ENCODE measurements at regions not wholly inside any gene's neighbourhood (a gene's known extent, or its start where the extent isn't known, plus 50 kb on each side); places are given as distances from the start of the nearest gene placed in this dataset.

DNA sequence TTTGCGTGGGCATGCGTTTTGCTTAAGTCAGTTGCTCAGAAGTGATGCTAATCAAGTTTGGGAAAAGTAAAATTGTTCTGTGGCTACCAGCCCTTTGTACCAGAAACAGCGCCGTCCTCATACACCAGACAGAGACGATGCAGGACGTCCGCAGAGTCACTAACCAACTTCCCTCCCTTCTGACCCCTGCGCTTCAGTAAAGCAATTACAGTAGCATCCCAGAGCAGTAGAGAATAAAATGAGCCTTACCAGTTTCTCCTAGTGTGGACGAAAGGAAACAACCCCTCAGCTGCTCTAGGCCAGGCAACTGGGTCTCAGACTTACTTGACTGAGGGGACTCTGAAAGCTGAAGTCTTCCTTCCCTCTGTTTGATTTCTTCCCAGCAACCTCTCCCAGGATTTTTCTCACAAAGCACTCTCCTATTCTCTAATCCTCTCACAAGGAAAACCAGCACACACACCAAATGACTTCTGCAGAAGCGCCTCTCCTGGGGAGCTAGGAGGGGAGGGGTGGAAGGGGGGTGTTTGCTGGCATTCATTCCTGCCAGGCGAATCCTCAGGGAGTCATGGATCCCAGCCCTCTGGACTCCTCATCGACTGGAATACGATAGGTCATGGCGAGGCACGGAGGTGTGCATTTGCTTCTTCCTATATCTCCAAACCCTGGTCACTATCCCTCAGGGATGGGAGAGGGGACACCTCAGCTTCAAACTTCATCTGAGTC lies 56.0 kb upstream of the MID1 start:
- TF ChIP-seq POLR2A (IDR thresholded peaks at IDR 0.05): no peak
- TF ChIP-seq CTCF (IDR thresholded peaks at IDR 0.05): no peak
